Stomach (tissue), 4 donors: ENCODE measurements at regions not wholly inside any gene's neighbourhood (a gene's known extent, or its start where the extent isn't known, plus 50 kb on each side); places are given as distances from the start of the nearest gene placed in this dataset.

Experiments
- CTCF ChIP-seq, 7 experiments: fragments of 450-650 bp in 4 of 7; fragments of 200-600 bp in 3 of 7; sonication (generic) in 3 of 7; IDR thresholded peaks; one replicate each; pipeline ENCODE4 v1.5.1; 2016 to 2019; ENCODE audit warnings: antibody characterized with exemption in 7 of 7, control low read depth in 2 of 7, mild to moderate bottlenecking in 1 of 7
- POLR2A ChIP-seq, 4 donors: fragments of 450-650 bp; IDR thresholded peaks; one replicate each; pipeline ENCODE4 v1.6.1; 2016; ENCODE audit warnings: antibody characterized with exemption in 4 of 4, control low read depth in 2 of 4, mild to moderate bottlenecking in 1 of 4, moderate library complexity in 1 of 4

DNA sequence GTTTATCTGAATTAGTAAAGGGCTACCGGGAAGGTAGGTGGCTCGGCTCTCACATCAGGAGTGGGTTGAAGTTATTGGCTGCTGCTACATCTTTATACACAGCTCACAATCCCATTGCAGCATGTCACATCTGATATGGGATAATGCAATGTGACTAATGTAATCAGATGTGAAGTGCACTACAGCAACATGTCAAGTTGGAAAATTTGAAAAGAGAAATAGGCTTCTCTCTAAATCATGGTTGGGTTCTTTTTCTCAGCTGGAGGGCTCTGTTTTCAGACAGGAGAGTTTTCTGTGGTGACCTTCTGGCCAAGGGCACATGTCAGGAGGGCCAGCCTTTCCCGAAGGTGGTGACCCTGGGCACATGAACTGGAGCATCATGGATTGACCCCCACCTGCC lies 337.5 kb downstream of the HRH4 start:
- TF ChIP-seq POLR2A (IDR thresholded peaks at IDR 0.05) (no peak), CTCF (IDR thresholded peaks at IDR 0.05) (no peak)
